ENCODE measurements at regions not wholly inside any gene's neighbourhood (a gene's known extent, or its start where the extent isn't known, plus 50 kb on each side); places are given as distances from the start of the nearest gene placed in this dataset.

DNA sequence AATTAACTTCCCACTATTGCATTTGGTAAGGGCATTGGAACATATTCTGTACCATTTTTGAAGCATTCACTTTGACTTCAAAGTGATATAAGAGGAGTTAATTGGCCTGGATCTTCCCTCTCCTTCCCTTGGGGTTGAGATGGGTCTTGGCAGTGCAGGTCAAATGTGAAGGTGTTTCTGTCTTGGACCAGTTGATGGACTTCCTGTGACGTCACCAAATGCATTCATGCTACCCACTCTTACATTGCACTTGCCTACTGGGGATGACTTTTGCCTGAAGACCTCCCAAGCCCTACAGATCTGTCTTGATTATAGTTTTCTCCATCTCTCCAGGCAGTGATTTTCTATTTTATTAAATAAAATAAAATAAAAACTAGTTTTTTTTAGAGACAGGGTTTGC, 221.5 kb downstream of the BUB3 start:
- TF ChIP-seq, protein P1, sequence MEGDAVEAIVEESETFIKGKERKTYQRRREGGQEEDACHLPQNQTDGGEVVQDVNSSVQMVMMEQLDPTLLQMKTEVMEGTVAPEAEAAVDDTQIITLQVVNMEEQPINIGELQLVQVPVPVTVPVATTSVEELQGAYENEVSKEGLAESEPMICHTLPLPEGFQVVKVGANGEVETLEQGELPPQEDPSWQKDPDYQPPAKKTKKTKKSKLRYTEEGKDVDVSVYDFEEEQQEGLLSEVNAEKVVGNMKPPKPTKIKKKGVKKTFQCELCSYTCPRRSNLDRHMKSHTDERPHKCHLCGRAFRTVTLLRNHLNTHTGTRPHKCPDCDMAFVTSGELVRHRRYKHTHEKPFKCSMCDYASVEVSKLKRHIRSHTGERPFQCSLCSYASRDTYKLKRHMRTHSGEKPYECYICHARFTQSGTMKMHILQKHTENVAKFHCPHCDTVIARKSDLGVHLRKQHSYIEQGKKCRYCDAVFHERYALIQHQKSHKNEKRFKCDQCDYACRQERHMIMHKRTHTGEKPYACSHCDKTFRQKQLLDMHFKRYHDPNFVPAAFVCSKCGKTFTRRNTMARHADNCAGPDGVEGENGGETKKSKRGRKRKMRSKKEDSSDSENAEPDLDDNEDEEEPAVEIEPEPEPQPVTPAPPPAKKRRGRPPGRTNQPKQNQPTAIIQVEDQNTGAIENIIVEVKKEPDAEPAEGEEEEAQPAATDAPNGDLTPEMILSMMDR (IDR thresholded peaks at IDR 0.05): no peak
- no peak for TF ChIP-seq ZFX (IDR thresholded peaks at IDR 0.05; ENCODE audit: borderline replicate concordance)
- no peak overlapping the region for H3K27ac ChIP-seq

DNA sequence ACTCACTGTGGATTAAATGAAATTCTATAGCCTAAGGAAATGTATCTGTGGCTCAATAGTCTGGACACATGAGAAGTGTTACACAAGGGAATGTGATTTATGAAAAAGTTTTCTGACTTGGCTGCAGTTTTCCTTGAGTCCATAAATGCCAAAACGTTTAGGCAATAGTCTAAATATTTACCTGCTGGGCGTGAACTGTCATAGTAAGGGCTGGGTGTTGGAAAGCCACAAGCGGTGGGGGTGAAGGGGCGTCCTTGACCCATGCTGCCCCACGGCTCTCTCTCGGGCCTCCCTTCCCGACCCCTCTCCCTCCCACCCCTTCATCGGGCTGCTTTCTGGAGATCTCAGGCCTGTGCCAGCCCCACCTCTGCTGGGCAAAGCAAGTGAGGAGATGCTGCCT, 223.7 kb downstream of the BUB3 start:
- TF ChIP-seq, protein P1 (IDR thresholded peaks at IDR 0.05): no peak
- no peak for TF ChIP-seq ZFX (IDR thresholded peaks at IDR 0.05; ENCODE audit: borderline replicate concordance)
- no peak overlapping the region for H3K27ac ChIP-seq

DNA sequence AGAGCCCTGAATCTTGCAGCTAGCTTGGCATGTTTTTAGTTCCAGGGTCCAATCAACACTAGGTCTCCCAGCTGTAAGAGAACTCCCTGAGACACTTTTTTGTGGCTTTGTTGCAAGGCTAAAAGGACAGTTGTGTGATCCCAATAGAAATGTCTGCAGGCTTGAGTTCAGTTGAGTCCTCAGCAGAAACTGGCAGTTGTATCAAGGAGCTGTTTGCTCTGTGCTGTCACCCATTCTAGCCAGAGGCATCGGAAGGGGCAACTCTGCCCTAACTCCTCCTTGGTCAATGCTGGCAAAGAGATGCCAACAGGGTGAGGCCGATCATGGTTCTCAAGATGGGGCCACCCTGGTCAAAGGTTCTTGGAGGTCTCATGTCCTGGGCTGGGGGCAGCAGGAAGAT, 224.1 kb downstream of the BUB3 start:
- TF ChIP-seq ZFX (IDR thresholded peaks at IDR 0.05; ENCODE audit: borderline replicate concordance): no peak
- TF ChIP-seq, protein P1 (IDR thresholded peaks at IDR 0.05): no peak
- H3K27ac ChIP-seq: no peak overlapping the region

DNA sequence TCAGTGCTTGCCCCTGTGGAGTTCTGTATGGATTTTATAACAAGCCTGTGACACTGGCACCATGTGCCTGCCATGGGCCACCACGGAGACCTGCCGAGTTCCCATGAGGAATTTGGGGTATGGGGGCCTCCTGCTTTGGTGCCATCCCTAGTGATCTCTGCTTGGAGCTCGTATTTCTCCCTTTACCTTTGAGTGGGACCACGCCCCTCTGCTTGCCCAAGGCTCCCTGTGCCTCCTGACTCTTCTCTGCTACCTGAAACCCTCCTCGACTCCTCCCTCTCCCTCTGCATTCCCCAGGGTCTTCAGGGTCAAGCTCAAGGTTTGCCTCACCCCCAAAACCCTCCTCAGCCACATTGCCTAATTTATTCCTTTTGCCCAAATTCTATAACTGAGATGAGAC, 225.0 kb downstream of the BUB3 start:
- TF ChIP-seq, protein P1 (IDR thresholded peaks at IDR 0.05): no peak
- no peak for TF ChIP-seq ZFX (IDR thresholded peaks at IDR 0.05; ENCODE audit: borderline replicate concordance)

DNA sequence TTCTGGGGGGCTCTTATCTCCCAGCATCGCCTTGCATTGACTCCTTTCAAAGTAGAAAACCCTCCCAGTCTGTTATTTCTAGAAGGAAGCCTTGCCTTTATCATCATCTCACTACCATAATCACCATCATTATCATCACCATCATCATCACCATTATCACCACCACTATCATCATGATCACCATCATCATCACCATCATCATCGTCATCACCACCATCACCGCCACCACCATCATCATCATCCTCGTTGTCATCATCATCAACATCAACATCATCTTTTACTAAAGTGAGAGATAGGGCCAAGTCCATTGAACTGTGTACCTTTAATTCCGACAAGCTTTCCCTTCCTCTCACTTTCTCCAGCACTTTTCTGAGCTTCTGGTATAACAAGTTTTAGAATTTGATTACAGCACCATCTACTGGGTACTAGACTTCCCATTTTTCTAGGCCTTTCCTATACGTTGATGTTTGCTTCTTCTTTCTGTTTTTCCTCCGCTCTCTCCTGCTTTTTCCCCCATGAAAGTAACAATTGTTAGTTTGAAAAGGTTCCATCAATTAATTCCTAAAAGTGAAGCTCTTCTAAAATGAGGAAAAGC, 226.4 kb downstream of the BUB3 start:
- H3K27ac ChIP-seq: no peak overlapping the region
- TF ChIP-seq, protein P1 (IDR thresholded peaks at IDR 0.05): peak; percentile 44
- TF ChIP-seq ZFX (IDR thresholded peaks at IDR 0.05; ENCODE audit: borderline replicate concordance): no peak

More for the DNA sequence above, 225.0 kb downstream of the BUB3 start:
- no peak overlapping the region for H3K27ac ChIP-seq

DNA sequence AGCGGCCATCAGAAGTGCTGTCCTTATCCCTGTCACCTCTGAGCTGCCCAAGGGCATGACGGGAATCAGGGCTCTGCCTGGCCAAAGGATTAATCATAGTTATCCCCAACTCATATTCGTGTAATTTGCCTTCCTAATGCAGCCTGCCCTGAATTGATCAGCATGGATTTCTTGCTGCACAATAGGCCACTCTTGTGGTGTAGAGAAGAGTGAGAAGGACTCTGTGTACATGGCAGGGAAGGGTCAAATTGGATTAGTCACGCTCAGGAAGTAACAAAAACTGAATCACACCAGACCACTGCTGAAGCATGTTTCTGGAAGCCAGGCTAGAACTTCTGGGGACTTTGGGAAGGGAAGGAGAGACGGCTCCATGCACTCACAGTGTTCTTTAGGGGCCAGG, 227.0 kb downstream of the BUB3 start:
- no peak overlapping the region for H3K27ac ChIP-seq
- no peak for TF ChIP-seq ZFX (IDR thresholded peaks at IDR 0.05; ENCODE audit: borderline replicate concordance)
- TF ChIP-seq, protein P1 (IDR thresholded peaks at IDR 0.05): no peak

DNA sequence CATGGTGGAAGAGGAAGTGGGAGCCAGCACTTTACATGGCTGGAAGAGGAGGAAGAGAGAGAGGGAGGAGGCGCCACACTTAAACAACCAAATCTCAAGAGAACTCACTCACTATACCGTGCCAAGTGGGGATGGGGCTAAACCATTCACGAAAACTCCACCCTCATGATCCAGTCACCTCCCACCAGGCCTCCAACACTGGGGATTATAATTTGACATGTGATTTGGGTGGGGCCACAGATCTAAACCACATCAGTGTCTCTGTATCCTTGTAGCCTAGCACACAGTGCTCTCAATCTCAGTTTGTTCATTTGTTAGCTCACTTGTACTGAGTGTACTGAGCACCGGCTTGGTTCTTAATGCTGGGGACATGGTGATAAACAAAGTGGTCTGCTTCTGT, 228.3 kb downstream of the BUB3 start:
- TF ChIP-seq, protein P1 (IDR thresholded peaks at IDR 0.05): no peak
- TF ChIP-seq ZFX (IDR thresholded peaks at IDR 0.05; ENCODE audit: borderline replicate concordance): no peak
- H3K27ac ChIP-seq: no peak overlapping the region
